ENCODE measurements at regions not wholly inside any gene's neighbourhood (a gene's known extent, or its start where the extent isn't known, plus 50 kb on each side); places are given as distances from the start of the nearest gene placed in this dataset.

DNA sequence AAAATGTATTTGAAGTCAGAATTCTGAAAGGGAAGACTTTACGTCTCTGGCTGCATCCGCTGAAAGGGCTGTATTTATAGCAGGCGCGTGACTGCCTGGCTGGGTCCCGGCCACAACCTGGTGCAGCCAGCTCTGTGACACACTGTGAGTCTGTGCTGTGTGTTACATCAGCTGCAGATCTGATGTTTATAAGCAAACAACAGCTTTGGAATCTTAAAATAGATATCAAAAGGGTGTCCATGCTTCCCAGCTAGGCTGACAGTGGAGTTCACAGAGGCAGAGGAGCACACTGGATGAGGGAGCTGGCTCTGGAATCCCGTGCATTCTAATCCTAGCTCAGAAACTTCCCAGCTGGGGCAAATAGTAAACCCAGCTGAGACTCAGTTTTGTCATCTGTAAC, 433.4 kb upstream of the BRINP1 start:
- peak; percentile 16 for DNase-seq (ENCODE audit: extremely low read depth, low read depth)
- TF ChIP-seq, protein P1, sequence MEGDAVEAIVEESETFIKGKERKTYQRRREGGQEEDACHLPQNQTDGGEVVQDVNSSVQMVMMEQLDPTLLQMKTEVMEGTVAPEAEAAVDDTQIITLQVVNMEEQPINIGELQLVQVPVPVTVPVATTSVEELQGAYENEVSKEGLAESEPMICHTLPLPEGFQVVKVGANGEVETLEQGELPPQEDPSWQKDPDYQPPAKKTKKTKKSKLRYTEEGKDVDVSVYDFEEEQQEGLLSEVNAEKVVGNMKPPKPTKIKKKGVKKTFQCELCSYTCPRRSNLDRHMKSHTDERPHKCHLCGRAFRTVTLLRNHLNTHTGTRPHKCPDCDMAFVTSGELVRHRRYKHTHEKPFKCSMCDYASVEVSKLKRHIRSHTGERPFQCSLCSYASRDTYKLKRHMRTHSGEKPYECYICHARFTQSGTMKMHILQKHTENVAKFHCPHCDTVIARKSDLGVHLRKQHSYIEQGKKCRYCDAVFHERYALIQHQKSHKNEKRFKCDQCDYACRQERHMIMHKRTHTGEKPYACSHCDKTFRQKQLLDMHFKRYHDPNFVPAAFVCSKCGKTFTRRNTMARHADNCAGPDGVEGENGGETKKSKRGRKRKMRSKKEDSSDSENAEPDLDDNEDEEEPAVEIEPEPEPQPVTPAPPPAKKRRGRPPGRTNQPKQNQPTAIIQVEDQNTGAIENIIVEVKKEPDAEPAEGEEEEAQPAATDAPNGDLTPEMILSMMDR (IDR thresholded peaks at IDR 0.05; ENCODE audit: low read depth, low read length) = no peak

DNA sequence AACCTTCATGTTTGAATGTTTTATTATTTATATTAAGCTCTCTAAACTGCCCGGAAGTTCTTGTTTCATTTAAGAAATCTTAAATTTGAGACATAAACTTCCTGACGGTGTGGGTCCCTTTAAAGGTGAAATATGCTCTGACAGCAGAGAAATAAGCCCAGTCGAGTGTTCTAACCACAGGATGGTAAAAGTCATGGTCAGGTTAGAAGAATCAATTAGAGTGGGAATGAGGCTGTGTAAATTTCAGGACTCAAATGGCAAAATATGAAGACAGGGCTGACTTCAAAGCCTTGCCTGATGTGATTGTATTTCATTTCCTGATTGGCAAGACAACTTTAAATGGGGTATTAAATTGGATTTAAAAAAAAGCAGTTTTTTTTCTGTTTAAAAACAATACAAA, 432.9 kb upstream of the BRINP1 start:
- TF ChIP-seq, protein P1 (IDR thresholded peaks at IDR 0.05; ENCODE audit: low read depth, low read length) = no peak
- no peak for DNase-seq (ENCODE audit: extremely low read depth, low read depth)

DNA sequence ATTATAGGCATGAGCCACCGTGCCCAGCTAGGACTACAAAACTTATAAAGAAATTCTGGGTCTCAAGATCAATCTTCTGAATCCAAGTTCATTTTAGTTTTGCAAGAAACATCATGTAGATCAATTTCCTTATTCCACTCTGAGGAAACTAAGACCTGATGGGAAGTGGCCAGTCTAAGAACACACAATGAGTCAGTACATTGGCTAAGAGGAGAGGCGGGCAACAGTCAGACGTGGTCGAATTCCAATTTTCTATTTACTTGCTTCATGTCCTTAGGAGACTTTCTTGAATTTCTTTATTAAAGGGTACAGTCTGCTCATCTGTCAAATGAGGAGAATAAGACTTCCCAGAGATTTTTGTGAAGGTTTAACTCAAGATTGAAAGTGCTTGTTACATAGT, 432.1 kb upstream of the BRINP1 start:
- DNase-seq (ENCODE audit: extremely low read depth, low read depth) = no peak
- TF ChIP-seq, protein P1 (IDR thresholded peaks at IDR 0.05; ENCODE audit: low read depth, low read length) = no peak

DNA sequence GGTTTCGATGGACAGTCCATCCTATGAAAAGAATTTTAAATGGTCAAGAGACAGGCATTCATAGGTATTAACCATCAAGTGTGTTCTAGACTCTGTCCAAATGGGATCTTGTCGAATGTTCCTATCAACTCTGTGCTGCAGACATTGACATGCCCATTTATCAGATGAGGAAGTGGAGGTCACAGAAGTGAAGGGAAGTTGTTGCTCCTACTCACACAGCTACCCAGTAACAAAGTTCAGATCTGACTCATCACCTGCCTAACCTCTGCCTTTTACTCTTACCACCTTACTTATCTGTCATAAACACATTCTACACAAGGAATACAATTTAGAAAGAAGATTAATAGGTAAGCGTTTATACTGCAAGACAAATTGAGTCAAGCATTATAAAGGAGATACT, 426.2 kb upstream of the BRINP1 start:
- TF ChIP-seq, protein P1 (IDR thresholded peaks at IDR 0.05; ENCODE audit: low read depth, low read length) = no peak
- no peak for DNase-seq (ENCODE audit: extremely low read depth, low read depth)

DNA sequence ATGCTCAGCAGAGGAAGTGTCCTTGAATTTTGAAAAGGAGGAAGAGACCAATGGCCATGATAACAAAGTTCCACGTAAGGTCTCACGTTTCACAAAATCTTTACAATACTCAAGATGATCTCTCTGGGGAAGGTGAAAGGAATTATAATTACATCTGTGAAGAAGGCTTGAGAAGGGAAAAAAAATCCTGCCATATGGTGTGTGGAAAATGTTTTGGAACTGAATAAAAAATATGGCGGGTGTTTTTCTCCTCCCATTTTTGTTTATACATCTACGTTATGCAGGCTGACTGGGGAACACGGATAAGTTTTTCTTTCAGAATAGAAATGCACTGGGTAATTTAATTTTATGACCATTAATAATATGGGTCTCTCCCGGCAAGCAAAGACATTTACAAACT, 425.6 kb upstream of the BRINP1 start:
- DNase-seq (ENCODE audit: extremely low read depth, low read depth) = no peak
- TF ChIP-seq, protein P1 (IDR thresholded peaks at IDR 0.05; ENCODE audit: low read depth, low read length) = no peak

DNA sequence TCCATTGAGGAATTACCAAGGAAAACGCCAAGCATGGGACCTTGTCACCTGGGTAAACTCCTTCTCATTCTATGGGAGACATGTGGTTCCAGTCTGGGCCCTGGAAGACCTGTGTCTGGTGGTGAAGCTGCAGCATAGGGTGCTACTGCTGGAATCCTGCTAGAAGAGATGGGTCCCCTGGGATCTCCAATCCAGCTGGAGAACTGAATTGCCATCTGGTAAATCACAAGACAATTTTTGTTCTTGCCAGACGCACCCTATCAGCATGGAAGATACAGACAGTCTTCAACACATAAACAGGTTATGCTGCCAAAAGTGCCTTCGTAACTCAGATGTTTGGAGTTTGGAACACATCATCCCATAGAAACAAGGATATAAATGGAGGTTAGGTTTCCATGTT, 424.0 kb upstream of the BRINP1 start:
- TF ChIP-seq, protein P1 (IDR thresholded peaks at IDR 0.05; ENCODE audit: low read depth, low read length) = no peak
- DNase-seq (ENCODE audit: extremely low read depth, low read depth) = no peak

DNA sequence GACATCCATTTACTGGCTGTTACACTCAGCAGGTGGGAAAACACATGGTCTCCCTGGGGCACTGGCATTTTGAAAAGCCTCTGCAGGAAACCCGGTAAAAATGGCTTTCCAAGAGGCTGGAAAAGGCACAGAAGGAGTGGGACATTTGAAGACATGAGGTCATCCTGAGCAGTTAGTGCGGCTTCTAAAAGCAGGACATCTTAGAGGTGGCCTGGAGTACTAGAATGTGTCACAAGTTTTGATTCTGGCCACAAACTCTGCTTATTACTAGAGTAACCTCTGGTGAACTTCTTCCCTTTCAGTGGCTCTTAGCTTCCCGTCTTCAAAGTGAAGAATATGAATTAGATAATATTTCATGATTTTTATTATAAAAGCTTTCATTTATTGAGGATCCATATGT, 423.0 kb upstream of the BRINP1 start:
- TF ChIP-seq, protein P1 (IDR thresholded peaks at IDR 0.05; ENCODE audit: low read depth, low read length) = no peak

More for the DNA sequence above, 423.0 kb upstream of the BRINP1 start:
- DNase-seq (ENCODE audit: extremely low read depth, low read depth) = no peak
